Lower leg skin (tissue), 3 donors: ENCODE measurements at regions not wholly inside any gene's neighbourhood (a gene's known extent, or its start where the extent isn't known, plus 50 kb on each side); places are given as distances from the start of the nearest gene placed in this dataset.

ENCODE experiments used
- POLR2A ChIP-seq, 2 donors: fragments of 450-650 bp; IDR thresholded peaks; one replicate each; pipeline ENCODE4 v1.6.1; 2016 to 2017; ENCODE audit warnings: antibody characterized with exemption in 2 of 2, mild to moderate bottlenecking in 1 of 2, moderate library complexity in 1 of 2
- TF ChIP-seq, protein P1 (sequence below), 3 donors: fragments of 450-650 bp; IDR thresholded peaks; one replicate each; pipeline ENCODE4 v1.5.1; 2016; ENCODE audit warnings: antibody characterized with exemption in 3 of 3, mild to moderate bottlenecking in 3 of 3, moderate library complexity in 2 of 3

GRCh38 chr12:94705676-94706075 lies 55.3 kb upstream of the TMCC3 start:
- TF ChIP-seq, protein P1, sequence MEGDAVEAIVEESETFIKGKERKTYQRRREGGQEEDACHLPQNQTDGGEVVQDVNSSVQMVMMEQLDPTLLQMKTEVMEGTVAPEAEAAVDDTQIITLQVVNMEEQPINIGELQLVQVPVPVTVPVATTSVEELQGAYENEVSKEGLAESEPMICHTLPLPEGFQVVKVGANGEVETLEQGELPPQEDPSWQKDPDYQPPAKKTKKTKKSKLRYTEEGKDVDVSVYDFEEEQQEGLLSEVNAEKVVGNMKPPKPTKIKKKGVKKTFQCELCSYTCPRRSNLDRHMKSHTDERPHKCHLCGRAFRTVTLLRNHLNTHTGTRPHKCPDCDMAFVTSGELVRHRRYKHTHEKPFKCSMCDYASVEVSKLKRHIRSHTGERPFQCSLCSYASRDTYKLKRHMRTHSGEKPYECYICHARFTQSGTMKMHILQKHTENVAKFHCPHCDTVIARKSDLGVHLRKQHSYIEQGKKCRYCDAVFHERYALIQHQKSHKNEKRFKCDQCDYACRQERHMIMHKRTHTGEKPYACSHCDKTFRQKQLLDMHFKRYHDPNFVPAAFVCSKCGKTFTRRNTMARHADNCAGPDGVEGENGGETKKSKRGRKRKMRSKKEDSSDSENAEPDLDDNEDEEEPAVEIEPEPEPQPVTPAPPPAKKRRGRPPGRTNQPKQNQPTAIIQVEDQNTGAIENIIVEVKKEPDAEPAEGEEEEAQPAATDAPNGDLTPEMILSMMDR (IDR thresholded peaks at IDR 0.05), result no peak
- TF ChIP-seq POLR2A (IDR thresholded peaks at IDR 0.05), result no peak
